Loucy (cell line): ENCODE measurements at regions not wholly inside any gene's neighbourhood (a gene's known extent, or its start where the extent isn't known, plus 50 kb on each side); places are given as distances from the start of the nearest gene placed in this dataset.

Source experiments
- H2AFZ ChIP-seq: fragments of 200-600 bp; sonication (generic); 2 replicates; pipeline ENCODE4 v1.6.0; 2016; ENCODE audit warnings: antibody characterized with exemption, mild to moderate bottlenecking, low read length, moderate library complexity
- H3F3A ChIP-seq: fragments of 200-600 bp; 2 replicates; pipeline ENCODE4 v1.6.0; 2016; ENCODE audit warnings: antibody characterized with exemption, low read depth, mild to moderate bottlenecking
- H3K27me3 ChIP-seq: fragments of 200-600 bp; sonication (generic); 2 replicates; pipeline ENCODE4 v1.6.1; 2014; ENCODE audit warnings: low read length, mild to moderate bottlenecking; ENCODE audit not compliant: insufficient read depth, poor library complexity, severe bottlenecking
- H3K36me3 ChIP-seq: fragments of 200-600 bp; sonication (generic); 2 replicates; pipeline ENCODE4 v1.6.1; 2016; ENCODE audit warnings: low read length; ENCODE audit not compliant: insufficient read depth
- H3K4me1 ChIP-seq: fragments of 200-600 bp; sonication (generic); 2 replicates; pipeline ENCODE4 v1.5.1; 2014; ENCODE audit warnings: low read length, mild to moderate bottlenecking; ENCODE audit not compliant: insufficient read depth, poor library complexity, severe bottlenecking
- H3K4me2 ChIP-seq: fragments of 200-600 bp; sonication (generic); 2 replicates; pipeline ENCODE4 v1.6.0; 2014; ENCODE audit warnings: antibody characterized with exemption, low read length, low read depth, mild to moderate bottlenecking; ENCODE audit not compliant: poor library complexity, severe bottlenecking
- H3K4me3 ChIP-seq: fragments of 200-600 bp; sonication (generic); 2 replicates; pipeline ENCODE4 v1.5.1; 2014; ENCODE audit warnings: low read length, mild to moderate bottlenecking, mixed read lengths; ENCODE audit not compliant: poor library complexity, severe bottlenecking
- H3K79me2 ChIP-seq: fragments of 200-600 bp; sonication (generic); 2 replicates; pipeline ENCODE4 v1.6.1; 2014; ENCODE audit warnings: low read length; ENCODE audit not compliant: insufficient read depth
- H3K9ac ChIP-seq: fragments of 200-600 bp; sonication (generic); 2 replicates; pipeline ENCODE4 v1.6.0; 2014; ENCODE audit warnings: mild to moderate bottlenecking, low read depth, low read length, moderate library complexity; ENCODE audit not compliant: poor library complexity, severe bottlenecking
- H3K9me2 ChIP-seq: fragments of 200-600 bp; sonication (generic); replicated peaks from 2 replicates; pipeline ENCODE4 v1.6.1; 2016; ENCODE audit warnings: low read depth, low read length, mixed read lengths
- H3K9me3 ChIP-seq: fragments of 200-600 bp; sonication (generic); 2 replicates; pipeline ENCODE4 v1.6.1; 2014; ENCODE audit warnings: mild to moderate bottlenecking, antibody characterized with exemption, low read length, low read depth; ENCODE audit not compliant: insufficient read depth
- H4K20me1 ChIP-seq: fragments of 200-600 bp; sonication (generic); 2 replicates; pipeline ENCODE4 v1.6.0; 2014; ENCODE audit warnings: antibody characterized with exemption, low read length, mild to moderate bottlenecking; ENCODE audit not compliant: insufficient read depth, poor library complexity, severe bottlenecking
- CTCF ChIP-seq: fragments of 200-600 bp; sonication (generic); conservative IDR thresholded peaks from 2 replicates; pipeline ENCODE4 v1.5.1; 2014; ENCODE audit warnings: mild to moderate bottlenecking, antibody characterized with exemption, low read length
- EZH2phosphoT487 ChIP-seq: fragments of 200-600 bp; IDR thresholded peaks from 2 replicates; pipeline ENCODE4 v1.6.1; 2018; ENCODE audit warnings: antibody characterized with exemption, mild to moderate bottlenecking, moderate library complexity, borderline replicate concordance

DNA sequence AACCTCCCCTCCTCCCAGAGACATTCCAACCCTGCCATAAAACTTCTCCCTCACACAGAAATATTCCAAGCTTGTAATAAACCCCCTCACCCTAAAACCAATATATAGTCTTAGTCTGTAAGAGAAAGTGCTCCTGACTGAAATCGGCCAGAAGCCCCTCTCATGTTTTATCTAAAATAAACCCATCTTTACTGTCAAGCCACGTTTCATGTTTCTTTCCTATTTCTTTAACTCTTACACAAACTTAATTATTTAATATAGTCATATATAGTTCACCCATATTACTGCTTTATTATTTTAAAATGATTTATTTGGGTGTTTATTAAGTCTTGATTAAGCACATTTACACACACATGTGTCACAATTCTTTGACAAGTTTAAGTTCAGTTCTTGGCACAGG lies 191.3 kb upstream of the AADAT start:
- Histone ChIP-seq H4K20me1 (no peaks in the 10 kb centered on the region), H3K36me3 (no peaks in the 10 kb centered on the region), H3F3A (no peaks in the 10 kb centered on the region), H3K9me3 (no peaks in the 10 kb centered on the region), H3K79me2 (no peaks in the 10 kb centered on the region), H3K4me3 (no peak overlapping the region), H3K4me1 (no peaks in the 10 kb centered on the region), H3K4me2 (no peak overlapping the region), H3K27me3 (no peaks in the 10 kb centered on the region), H3K9ac (no peak overlapping the region), H3K9me2 (no peaks in the 10 kb centered on the region), H2AFZ (no peak overlapping the region)
- TF ChIP-seq EZH2phosphoT487: no peak
- no peak for TF ChIP-seq CTCF

- no peaks in the 10 kb centered on the region for H3K27me3 ChIP-seq
- no peak for TF ChIP-seq EZH2phosphoT487
- no peak for TF ChIP-seq CTCF
- H2AFZ ChIP-seq: no peak overlapping the region
Measured at GRCh38 chr4:170278460-170278859, 188.7 kb upstream of the AADAT start.

DNA sequence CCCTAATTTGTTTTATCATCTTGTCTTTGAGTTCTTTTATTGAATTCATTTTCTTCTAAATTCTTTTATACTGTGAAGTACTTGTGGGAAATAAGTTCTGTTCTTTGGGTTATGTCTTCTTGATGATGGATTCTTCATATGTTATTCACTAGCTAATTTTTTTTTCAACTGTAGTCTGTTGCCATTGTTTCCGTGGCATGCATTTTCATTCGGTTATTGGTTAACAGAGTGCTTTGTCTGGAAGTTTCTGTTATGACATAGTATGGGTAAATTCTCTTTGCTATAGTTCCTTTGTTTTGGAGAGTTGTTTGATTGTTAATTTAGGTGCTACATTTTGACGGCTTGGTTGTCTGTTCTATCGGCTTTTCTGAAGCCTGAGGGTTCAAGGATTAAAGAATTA lies 184.9 kb upstream of the AADAT start:
- no peaks in the 10 kb centered on the region for H3K27me3 ChIP-seq
- no peaks in the 10 kb centered on the region for H3K36me3 ChIP-seq
- H2AFZ ChIP-seq: no peak overlapping the region
- no peaks in the 10 kb centered on the region for H3K4me1 ChIP-seq
- TF ChIP-seq CTCF (no peak), EZH2phosphoT487 (no peak)
- H3F3A ChIP-seq: no peaks in the 10 kb centered on the region
- H3K79me2 ChIP-seq: no peaks in the 10 kb centered on the region
- H3K9me3 ChIP-seq: no peaks in the 10 kb centered on the region
- H3K9me2 ChIP-seq: no peaks in the 10 kb centered on the region
- no peak overlapping the region for H3K4me2 ChIP-seq
- no peaks in the 10 kb centered on the region for H4K20me1 ChIP-seq
- H3K9ac ChIP-seq: no peak overlapping the region
- H3K4me3 ChIP-seq: no peak overlapping the region

More at GRCh38 chr4:170278460-170278859, 188.7 kb upstream of the AADAT start:
- H3K4me3 ChIP-seq: no peak overlapping the region
- H3K9me3 ChIP-seq: no peaks in the 10 kb centered on the region
- H3K9ac ChIP-seq: no peak overlapping the region
- no peak overlapping the region for H3K4me2 ChIP-seq
- H3K36me3 ChIP-seq: no peaks in the 10 kb centered on the region
- H3K79me2 ChIP-seq: no peaks in the 10 kb centered on the region
- H3K4me1 ChIP-seq: no peaks in the 10 kb centered on the region
- H3K9me2 ChIP-seq: no peaks in the 10 kb centered on the region
- H3F3A ChIP-seq: no peaks in the 10 kb centered on the region
- H4K20me1 ChIP-seq: no peaks in the 10 kb centered on the region
